DND-41 (cell line): ENCODE measurements at regions not wholly inside any gene's neighbourhood (a gene's known extent, or its start where the extent isn't known, plus 50 kb on each side); places are given as distances from the start of the nearest gene placed in this dataset.

ENCODE experiments used
- CTCF ChIP-seq: IDR thresholded peaks from 2 replicates; pipeline ENCODE4 v1.5.1; 2012; ENCODE audit warnings: borderline replicate concordance, low read length, moderate library complexity, mild to moderate bottlenecking; ENCODE audit not compliant: poor library complexity, severe bottlenecking; ENCODE audit errors: extremely low read depth
- EZH2 ChIP-seq: IDR thresholded peaks from 3 replicates; pipeline ENCODE4 v1.6.1; 2012; ENCODE audit warnings: borderline replicate concordance, low read depth, mild to moderate bottlenecking, moderate library complexity, low read length, inconsistent platforms; ENCODE audit not compliant: severe bottlenecking

- TF ChIP-seq CTCF (no peak), EZH2 (no peak)
Observed at GRCh38 chr16:65468133-65468532, 346.3 kb upstream of the CDH11 start.
